ENCODE measurements at regions not wholly inside any gene's neighbourhood (a gene's known extent, or its start where the extent isn't known, plus 50 kb on each side); places are given as distances from the start of the nearest gene placed in this dataset.

DNA sequence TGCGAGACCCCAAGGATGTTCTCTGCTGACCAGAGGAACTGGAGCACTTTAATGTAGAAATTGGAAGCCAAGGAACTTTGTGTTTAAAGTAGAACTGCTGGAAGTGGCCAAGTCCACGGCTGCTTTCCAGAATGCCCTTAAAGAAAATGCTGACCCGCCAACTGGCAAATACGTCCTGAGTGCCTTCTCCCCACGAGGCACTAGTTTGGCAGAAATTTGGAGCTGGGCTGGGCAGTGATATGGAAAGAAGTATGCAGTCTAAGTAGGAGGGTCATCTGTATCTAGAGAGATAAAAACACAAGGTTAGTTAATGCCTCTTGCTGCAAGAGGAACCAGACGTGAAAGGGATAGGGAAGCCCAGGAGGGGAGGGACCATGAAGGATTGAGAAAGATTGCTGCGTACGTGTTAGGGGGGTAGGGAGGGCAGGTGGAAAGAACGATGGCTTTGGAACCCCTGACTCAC lies 59.3 kb upstream of the RFX8 start:
- TF ChIP-seq CHD1 (IDR thresholded peaks at IDR 0.05; ENCODE audit: low read depth, low read length): no peak
- TF ChIP-seq, protein P1, sequence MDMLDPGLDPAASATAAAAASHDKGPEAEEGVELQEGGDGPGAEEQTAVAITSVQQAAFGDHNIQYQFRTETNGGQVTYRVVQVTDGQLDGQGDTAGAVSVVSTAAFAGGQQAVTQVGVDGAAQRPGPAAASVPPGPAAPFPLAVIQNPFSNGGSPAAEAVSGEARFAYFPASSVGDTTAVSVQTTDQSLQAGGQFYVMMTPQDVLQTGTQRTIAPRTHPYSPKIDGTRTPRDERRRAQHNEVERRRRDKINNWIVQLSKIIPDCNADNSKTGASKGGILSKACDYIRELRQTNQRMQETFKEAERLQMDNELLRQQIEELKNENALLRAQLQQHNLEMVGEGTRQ (IDR thresholded peaks at IDR 0.05; ENCODE audit: low read length): no peak
- TF ChIP-seq CHD2 (IDR thresholded peaks at IDR 0.05; ENCODE audit: low read length): no peak
- TF ChIP-seq SIN3A (conservative IDR thresholded peaks at IDR 0.05 in 1 of 2, IDR thresholded peaks at IDR 0.05 in 1 of 2; ENCODE audit: low read depth in 1 of 2, low read length in 2 of 2): no peak
- no peak for TF ChIP-seq SRF (IDR thresholded peaks at IDR 0.05; ENCODE audit: low read depth, low read length)
- no peak for TF ChIP-seq RNF2 (IDR thresholded peaks at IDR 0.05; ENCODE audit: borderline replicate concordance, low read depth, low read length, missing control alignments, poor library complexity, severe bottlenecking)
- no peak for TF ChIP-seq POLR2AphosphoS5 (IDR thresholded peaks at IDR 0.05; ENCODE audit: low read depth, low read length)
- TF ChIP-seq, protein P2, sequence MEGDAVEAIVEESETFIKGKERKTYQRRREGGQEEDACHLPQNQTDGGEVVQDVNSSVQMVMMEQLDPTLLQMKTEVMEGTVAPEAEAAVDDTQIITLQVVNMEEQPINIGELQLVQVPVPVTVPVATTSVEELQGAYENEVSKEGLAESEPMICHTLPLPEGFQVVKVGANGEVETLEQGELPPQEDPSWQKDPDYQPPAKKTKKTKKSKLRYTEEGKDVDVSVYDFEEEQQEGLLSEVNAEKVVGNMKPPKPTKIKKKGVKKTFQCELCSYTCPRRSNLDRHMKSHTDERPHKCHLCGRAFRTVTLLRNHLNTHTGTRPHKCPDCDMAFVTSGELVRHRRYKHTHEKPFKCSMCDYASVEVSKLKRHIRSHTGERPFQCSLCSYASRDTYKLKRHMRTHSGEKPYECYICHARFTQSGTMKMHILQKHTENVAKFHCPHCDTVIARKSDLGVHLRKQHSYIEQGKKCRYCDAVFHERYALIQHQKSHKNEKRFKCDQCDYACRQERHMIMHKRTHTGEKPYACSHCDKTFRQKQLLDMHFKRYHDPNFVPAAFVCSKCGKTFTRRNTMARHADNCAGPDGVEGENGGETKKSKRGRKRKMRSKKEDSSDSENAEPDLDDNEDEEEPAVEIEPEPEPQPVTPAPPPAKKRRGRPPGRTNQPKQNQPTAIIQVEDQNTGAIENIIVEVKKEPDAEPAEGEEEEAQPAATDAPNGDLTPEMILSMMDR (IDR thresholded peaks at IDR 0.05; ENCODE audit: control extremely low read depth in 1 of 3, insufficient read depth in 1 of 3, low read depth in 1 of 3, low read length in 3 of 3): no peak
- no peak for TF ChIP-seq TAF1 (IDR thresholded peaks at IDR 0.05; ENCODE audit: low read depth, low read length)
- no peak for TF ChIP-seq POLR2A (IDR thresholded peaks at IDR 0.05; ENCODE audit: control extremely low read depth in 1 of 2, low read depth in 2 of 2, low read length in 2 of 2)

Data from H1 (cell line).